PFSK-1 (cell line): ENCODE measurements at regions not wholly inside any gene's neighbourhood (a gene's known extent, or its start where the extent isn't known, plus 50 kb on each side); places are given as distances from the start of the nearest gene placed in this dataset.

Experiments
- FOXP2 ChIP-seq: optimal IDR thresholded peaks from 2 replicates; pipeline ENCODE3; 2011; ENCODE audit warnings: borderline replicate concordance, control low read depth, inconsistent platforms; ENCODE audit not compliant: insufficient read depth; ENCODE audit errors: extremely low read length, extremely low read depth
- POLR2AphosphoS5 ChIP-seq: IDR thresholded peaks from 2 replicates; pipeline ENCODE4 v1.6.1; 2012; ENCODE audit warnings: low read depth, mild to moderate bottlenecking, control low read depth, low read length, moderate library complexity
- REST ChIP-seq, 2 experiments: IDR thresholded peaks; 2 replicates each; pipeline versions ENCODE4 v1.6.1 to v1.8.0; 2011 to 2012; ENCODE audit warnings: low read depth in 2 of 2, low read length in 2 of 2, control low read depth in 1 of 2, inconsistent platforms in 1 of 2, mild to moderate bottlenecking in 1 of 2, moderate library complexity in 1 of 2; ENCODE audit not compliant: insufficient read depth in 1 of 2
- SIN3A ChIP-seq: IDR thresholded peaks from 2 replicates; pipeline ENCODE4 v1.6.1; 2012; ENCODE audit warnings: mild to moderate bottlenecking, low read length, moderate library complexity, borderline replicate concordance; ENCODE audit not compliant: insufficient read depth
- TAF1 ChIP-seq: IDR thresholded peaks from 2 replicates; pipeline ENCODE4 v1.6.1; 2012; ENCODE audit warnings: low read length, control low read depth, borderline replicate concordance; ENCODE audit not compliant: insufficient read depth

- TF ChIP-seq TAF1 (no peak), REST (IDR thresholded peaks at IDR 0.05; ENCODE audit: insufficient read depth in 1 of 2, low read depth in 2 of 2, low read length in 2 of 2) (no peak), POLR2AphosphoS5 (no peak), SIN3A (no peak), FOXP2 (no peak)
These were observed 203.3 kb upstream of the IL12A start for GRCh38 chr3:159785273-159785708.

GRCh38 chr3:159786489-159787177, 202.0 kb upstream of the IL12A start:
- TF ChIP-seq POLR2AphosphoS5 = no peak
- no peak for TF ChIP-seq REST (IDR thresholded peaks at IDR 0.05; ENCODE audit: insufficient read depth in 1 of 2, low read depth in 2 of 2, low read length in 2 of 2)
- TF ChIP-seq TAF1 = no peak
- no peak for TF ChIP-seq SIN3A
- TF ChIP-seq FOXP2 = no peak

- TF ChIP-seq FOXP2 = no peak
These were observed 201.5 kb upstream of the IL12A start for GRCh38 chr3:159787178-159787574.

- TF ChIP-seq REST (IDR thresholded peaks at IDR 0.05; ENCODE audit: insufficient read depth in 1 of 2, low read depth in 2 of 2, low read length in 2 of 2) (no peak), TAF1 (no peak), POLR2AphosphoS5 (no peak), FOXP2 (no peak), SIN3A (no peak; the same call in 1 of the 2 replicates)
These were observed 200.8 kb upstream of the IL12A start for GRCh38 chr3:159787794-159788205.

- TF ChIP-seq FOXP2 (no peak), TAF1 (no peak), SIN3A (no peak), REST (IDR thresholded peaks at IDR 0.05; ENCODE audit: insufficient read depth in 1 of 2, low read depth in 2 of 2, low read length in 2 of 2) (no peak), POLR2AphosphoS5 (no peak)
These were observed 200.3 kb upstream of the IL12A start for GRCh38 chr3:159788291-159788690.
